NB4 (cell line): ENCODE measurements at regions not wholly inside any gene's neighbourhood (a gene's known extent, or its start where the extent isn't known, plus 50 kb on each side); places are given as distances from the start of the nearest gene placed in this dataset.

ENCODE experiments used
- DNase-seq: peaks from one replicate; pipeline ENCODE4 v3.0.0; 2010; ENCODE audit warnings: low read depth
- H3K4me3 ChIP-seq: one replicate; pipeline ENCODE4 v1.5.1; 2011; ENCODE audit warnings: mild to moderate bottlenecking, low read depth, low read length, moderate library complexity
- CTCF ChIP-seq: IDR thresholded peaks from one replicate; pipeline ENCODE4 v1.5.1; 2012; ENCODE audit warnings: low read depth, low read length
- MAX ChIP-seq: IDR thresholded peaks from 2 replicates; pipeline ENCODE4 v1.6.1; 2011; ENCODE audit warnings: low read depth, low read length
- MYC ChIP-seq: IDR thresholded peaks from 2 replicates; pipeline ENCODE4 v1.6.1; 2011; ENCODE audit warnings: low read depth, low read length
- POLR2A ChIP-seq: IDR thresholded peaks from 2 replicates; pipeline ENCODE4 v1.6.1; 2011; ENCODE audit warnings: mild to moderate bottlenecking; ENCODE audit not compliant: insufficient read length; ENCODE audit errors: extremely low read depth

GRCh38 chr3:5727743-5728484 is 540.4 kb downstream of the EDEM1 start:
- H3K4me3 ChIP-seq, result no peak overlapping the region
- DNase-seq, result no peak
- TF ChIP-seq MAX, result no peak
- no peak for TF ChIP-seq POLR2A
- TF ChIP-seq CTCF, result no peak
- no peak for TF ChIP-seq MYC

GRCh38 chr3:5729852-5730251 is 542.3 kb downstream of the EDEM1 start:
- no peak overlapping the region for H3K4me3 ChIP-seq
- TF ChIP-seq MAX, result no peak
- no peak for TF ChIP-seq POLR2A
- TF ChIP-seq MYC, result no peak
- TF ChIP-seq CTCF, result no peak
- peak; percentile 3 for DNase-seq

GRCh38 chr3:5731100-5731499 is 543.6 kb downstream of the EDEM1 start:
- no peak overlapping the region for H3K4me3 ChIP-seq
- TF ChIP-seq MYC (no peak), POLR2A (no peak), MAX (no peak), CTCF (peak; percentile 56)
- peak; percentile 34 for DNase-seq

GRCh38 chr3:5732081-5732480 is 544.6 kb downstream of the EDEM1 start:
- TF ChIP-seq CTCF (no peak), POLR2A (no peak), MAX (no peak), MYC (no peak)
- DNase-seq, result no peak
- no peak overlapping the region for H3K4me3 ChIP-seq

- no peak for DNase-seq
- H3K4me3 ChIP-seq, result no peak overlapping the region
- TF ChIP-seq MYC, result no peak
- TF ChIP-seq MAX, result no peak
- no peak for TF ChIP-seq POLR2A
- TF ChIP-seq CTCF, result no peak
Observed at GRCh38 chr3:5733995-5734394, 546.5 kb downstream of the EDEM1 start.
